ENCODE measurements at regions not wholly inside any gene's neighbourhood (a gene's known extent, or its start where the extent isn't known, plus 50 kb on each side); places are given as distances from the start of the nearest gene placed in this dataset.

DNA sequence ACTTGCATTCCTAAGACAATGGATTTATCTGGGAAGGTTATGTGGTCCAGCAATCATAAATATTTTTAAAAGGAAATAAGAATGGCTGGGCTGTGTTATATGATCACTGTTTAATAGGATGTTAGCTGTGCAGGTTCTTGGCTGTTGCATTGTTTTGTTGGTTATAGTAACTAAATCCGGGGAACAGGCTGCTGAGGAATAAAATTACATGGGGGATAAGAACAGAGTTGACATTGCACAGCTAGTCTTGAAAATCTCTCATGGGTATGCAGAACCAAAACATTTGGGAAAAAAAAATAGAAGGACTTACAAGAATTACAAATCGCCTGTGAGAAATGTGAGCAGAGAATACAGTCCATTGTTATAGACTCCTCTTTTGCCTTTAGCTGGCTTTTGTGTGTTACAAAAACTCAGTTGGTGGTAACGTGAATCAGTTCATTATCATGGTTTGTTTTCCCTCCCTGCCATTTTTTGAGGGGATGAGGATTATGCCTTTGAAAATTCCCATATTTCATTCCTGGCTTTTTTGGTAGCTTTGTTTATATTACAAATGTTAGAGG, 375.3 kb upstream of the DAB2 start:
- no peak for DNase-seq (ENCODE audit: low spot score)

GRCh38 chr5:39799242-39799641, 374.5 kb upstream of the DAB2 start:
- no peak for DNase-seq (ENCODE audit: low spot score)

- DNase-seq (ENCODE audit: low spot score) = peak; percentile 65
Observed at GRCh38 chr5:39794513-39795210, 369.9 kb upstream of the DAB2 start.

GRCh38 chr5:39785410-39785809, 360.6 kb upstream of the DAB2 start:
- DNase-seq (ENCODE audit: low spot score) = no peak

DNA sequence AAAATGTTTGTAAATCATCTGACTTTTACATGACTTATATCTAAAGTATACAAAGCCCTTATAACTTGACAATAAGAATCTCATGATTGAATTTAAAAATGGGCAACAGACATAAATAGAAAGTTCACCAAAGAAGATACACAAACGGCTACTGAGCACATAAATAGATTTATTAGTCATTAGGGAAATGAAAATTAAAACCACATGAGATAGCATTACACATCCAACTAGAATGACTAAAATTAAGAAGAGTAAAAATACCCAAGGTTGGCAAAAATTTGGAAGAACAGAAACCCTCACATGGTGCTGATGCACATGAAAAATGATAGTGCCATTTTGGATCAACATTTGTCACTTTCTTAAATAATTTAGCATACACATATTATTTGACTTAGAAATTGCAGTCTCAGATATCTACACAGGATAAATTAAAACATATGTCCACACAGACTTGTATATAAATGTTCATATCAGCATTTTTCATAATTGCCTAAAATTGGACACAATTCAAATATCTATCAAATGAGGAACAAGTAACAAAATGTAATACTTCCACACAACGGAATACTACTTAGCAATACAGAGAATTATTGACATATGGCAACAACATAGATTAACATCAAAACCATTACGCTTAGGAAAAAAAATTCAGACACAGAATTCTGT, 359.1 kb upstream of the DAB2 start:
- DNase-seq (ENCODE audit: low spot score) = peak; percentile 27

DNA sequence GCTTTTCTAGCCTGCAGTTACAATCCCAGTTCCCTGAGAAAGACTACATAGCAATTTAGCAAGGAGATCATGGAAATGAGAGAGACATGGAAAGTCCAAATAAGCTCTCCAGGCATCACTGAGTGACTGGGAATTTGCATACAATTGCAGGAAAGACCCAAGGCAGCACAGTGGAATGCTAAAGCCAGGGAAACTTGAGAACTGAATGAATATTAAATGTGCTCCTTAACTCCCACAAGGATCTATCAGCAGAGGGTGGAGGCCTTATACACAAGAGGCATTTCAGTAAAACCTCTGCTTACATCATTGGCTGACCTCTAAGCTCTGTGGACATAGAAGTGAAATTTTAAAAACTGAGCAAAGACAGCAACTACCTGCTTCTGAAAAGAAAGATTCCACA, 355.6 kb upstream of the DAB2 start:
- no peak for DNase-seq (ENCODE audit: low spot score)

DNA sequence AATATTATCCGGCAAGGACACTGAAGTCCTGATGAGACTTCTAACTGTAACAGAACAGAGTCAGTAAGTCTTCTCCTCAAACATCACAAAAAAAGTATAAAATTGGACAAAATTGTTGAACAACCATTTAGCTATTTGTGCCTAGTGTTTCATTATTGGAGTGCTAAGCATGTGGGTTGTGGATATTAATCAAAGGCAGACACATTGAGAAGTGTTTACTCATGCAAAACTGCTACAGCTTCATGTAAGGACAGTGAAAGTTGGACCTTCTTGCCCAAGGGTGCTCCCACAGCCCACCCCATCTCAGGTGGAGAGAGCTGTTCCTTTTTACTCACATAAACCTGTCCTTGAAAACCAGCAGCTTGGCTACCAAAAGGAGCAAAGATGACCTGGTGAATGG, 355.1 kb upstream of the DAB2 start:
- no peak for DNase-seq (ENCODE audit: low spot score)

GRCh38 chr5:39775797-39776365, 351.1 kb upstream of the DAB2 start:
- no peak for DNase-seq (ENCODE audit: low spot score)

DNA sequence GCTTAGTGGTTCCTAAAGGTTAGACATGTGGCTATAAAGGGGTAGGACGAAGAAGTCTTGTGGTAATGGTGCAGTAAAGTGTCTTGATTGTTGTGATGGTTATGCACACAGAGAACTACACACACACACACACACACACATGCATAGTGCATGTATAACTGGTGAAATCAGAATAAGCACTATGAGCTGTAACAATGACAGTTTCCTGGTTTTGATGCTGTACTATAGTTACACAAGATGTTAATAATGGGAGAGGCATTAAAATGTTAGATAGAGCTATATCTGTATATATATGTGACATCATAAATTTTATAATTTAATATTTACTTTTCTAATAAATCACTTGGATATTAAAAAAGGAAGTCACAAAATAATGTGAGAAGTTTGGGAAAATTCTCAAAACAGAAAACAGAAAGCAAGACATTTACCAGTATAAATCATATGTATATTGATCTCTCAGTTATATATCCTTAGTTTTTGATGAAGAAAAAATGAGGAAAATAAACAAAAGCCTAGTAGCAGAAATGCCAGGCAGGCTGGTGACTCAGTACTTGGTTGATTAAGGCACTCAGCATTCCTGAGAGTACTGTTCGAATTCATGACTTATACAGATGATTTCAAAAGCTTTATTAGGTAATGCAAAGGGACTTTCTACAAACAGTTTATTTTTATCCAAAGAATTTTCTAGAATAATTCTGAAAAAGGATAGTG, 350.5 kb upstream of the DAB2 start:
- peak; percentile 54 for DNase-seq (ENCODE audit: low spot score)

DNA sequence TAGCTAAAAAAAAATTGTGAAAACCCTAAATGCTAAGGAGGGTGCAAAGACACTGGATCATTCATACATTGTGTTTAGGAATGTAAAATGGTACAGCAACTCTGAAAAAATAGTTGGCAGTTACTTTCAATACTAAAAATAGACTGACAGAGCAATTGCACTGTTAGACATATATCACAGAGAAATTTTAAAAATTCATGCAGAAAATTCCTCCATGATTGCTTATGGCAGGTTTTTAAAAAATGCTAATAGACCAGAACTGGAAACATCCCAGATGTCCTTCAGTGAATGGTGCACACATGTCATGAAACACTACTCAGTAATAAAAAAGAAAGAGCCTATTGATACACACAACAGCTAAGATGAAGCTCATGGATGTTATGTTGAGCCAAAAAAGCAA, 349.8 kb upstream of the DAB2 start:
- no peak for DNase-seq (ENCODE audit: low spot score)

- DNase-seq (ENCODE audit: low spot score) = no peak
Observed at GRCh38 chr5:39772307-39772706, 347.5 kb upstream of the DAB2 start.

- no peak for DNase-seq (ENCODE audit: low spot score)
Observed at GRCh38 chr5:39767916-39768315, 343.1 kb upstream of the DAB2 start.

DNA sequence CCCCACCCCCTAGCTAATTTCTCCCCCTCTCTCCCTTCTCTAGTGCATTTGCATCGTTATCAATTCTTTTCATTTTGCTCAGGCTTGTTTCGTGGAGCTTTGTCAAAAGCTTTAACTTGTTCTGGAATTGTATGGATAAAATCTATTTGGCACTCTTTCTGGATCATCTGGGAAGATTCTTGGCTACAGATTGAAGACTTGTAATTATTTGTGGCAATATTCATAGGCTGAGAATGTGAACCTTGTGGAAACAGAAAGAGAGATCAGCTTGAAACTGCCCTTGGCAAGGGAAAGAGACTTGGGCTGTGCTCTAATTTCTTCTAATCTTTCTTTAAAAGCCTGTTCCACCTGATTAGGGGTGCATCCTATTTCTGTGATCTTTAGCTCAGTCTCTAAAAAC, 340.6 kb upstream of the DAB2 start:
- DNase-seq (ENCODE audit: low spot score) = no peak

- no peak for DNase-seq (ENCODE audit: low spot score)
Observed at GRCh38 chr5:39762761-39763160, 338.0 kb upstream of the DAB2 start.

GRCh38 chr5:39761199-39761950, 336.6 kb upstream of the DAB2 start:
- no peak for DNase-seq (ENCODE audit: low spot score)

- DNase-seq (ENCODE audit: low spot score) = peak; percentile 43
Observed at GRCh38 chr5:39760385-39761198, 335.8 kb upstream of the DAB2 start.

DNA sequence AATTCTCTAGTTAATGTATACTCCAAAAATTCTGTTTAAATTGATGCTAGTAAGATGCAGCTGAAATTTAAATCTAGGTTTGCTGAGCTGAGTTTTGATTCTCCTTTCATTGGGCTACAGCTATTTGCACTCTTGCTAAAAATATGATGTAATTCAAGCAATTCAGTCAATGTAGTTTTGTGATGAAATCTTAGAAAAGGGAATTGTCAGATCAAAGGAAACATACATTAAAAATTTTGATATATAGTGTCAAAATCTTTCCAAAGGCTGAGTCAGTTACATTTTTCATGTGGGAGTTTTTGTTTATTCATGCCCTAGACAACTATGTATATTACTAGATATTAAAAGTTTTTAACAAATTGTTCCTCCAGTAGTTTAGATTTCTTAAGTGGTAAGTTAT, 334.9 kb upstream of the DAB2 start:
- DNase-seq (ENCODE audit: low spot score) = no peak

DNA sequence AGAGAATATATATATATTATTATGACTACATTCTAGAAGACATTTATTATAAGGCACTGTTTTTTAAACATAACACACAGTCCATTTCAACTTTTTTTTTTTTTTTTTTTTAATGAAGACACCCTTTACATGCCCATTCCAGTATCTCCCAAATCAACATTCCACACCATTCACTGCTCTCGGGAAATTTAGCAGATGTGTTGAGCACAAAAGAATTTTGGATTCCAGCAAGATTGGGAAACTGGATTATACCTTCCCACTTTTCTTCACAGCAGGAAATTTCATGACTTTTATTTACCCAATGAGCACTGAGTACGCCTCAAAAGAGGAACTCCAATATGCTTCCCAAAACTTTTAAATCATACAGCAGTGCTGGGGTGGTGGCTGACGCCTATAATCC, 333.6 kb upstream of the DAB2 start:
- no peak for DNase-seq (ENCODE audit: low spot score)

DNA sequence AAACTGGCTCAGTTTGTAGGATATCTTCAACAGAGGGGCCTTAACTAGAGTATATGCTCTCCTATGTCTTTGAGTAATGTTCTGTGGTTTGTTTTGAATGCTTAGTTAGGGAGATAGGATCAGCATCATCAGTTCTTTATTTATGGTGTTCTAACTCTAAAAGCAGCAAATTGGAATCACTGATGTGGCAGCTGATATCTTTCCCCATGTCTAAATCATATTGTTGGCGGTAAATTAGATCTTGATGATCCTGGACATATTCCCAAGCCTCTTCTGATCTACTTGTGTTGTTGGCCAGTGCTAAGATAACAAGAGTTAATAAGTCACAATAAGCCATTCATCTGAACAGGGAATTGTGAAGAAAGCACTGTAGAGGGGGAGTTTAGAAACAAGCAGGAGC, 332.4 kb upstream of the DAB2 start:
- DNase-seq (ENCODE audit: low spot score) = no peak

GRCh38 chr5:39755986-39756385, 331.2 kb upstream of the DAB2 start:
- peak; percentile 24 for DNase-seq (ENCODE audit: low spot score)

DNA sequence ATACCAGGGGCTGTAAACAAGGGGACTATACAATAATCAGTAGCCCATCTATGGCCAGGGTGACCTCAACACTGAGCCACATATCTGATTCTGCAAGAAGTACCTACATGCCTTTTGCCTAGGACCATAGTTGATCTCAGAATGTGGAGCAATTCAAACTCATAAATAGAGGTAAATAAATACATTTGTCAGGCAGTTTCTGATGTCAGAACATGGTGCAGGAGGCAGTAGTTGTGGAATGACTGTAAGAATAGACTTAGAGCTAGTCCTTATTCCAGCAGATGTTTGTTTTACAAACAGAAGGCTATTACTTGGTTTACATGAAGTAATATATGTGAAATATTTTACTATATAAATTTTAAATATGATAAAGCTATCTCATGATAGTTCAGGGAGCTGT, 330.7 kb upstream of the DAB2 start:
- no peak for DNase-seq (ENCODE audit: low spot score)
